ENCODE measurements at regions not wholly inside any gene's neighbourhood (a gene's known extent, or its start where the extent isn't known, plus 50 kb on each side); places are given as distances from the start of the nearest gene placed in this dataset.

DNA sequence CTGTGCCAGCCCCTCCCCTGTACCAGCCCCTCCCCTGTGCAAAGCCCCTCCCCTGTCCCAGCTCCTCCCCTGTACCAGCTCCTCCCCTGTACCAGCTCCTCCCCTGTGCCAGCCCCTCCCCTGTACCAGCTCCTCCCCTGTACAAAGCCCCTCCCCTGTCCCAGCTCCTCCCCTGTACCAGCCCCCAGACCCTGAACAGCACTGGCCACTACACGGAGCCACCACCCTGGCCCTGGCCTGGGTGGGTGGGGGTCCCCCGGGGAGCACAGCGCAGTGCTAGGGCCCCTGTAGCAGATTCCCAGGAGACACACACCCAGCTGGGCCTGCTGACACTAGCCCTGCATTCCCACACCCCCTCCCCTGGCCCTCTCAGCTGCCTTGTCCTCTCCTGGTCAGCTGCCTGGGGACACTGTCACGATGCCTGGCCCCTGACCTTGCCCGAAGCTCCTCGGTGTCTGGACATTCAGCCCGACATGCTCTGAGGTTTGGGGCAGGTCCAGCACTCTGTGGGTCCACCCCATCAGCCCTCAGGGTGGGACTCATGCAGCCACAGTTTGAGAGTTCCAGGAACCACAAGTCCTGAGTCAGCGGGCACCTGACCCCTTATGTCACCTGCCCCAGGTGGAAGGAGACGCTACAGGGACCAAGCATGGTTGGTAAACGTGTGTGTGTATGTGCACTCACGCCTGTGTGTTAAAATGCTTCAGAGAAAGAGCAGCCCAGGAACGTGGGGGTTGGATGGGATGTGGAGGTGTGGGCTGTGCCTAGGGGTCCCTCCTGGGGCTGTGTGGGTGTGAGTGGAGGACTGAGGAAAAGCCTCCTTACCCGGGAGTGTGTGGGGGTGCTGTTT is 114.2 kb downstream of the METRNL start:
- no peak overlapping the region for H3K27ac ChIP-seq
- TF ChIP-seq ZFX (IDR thresholded peaks at IDR 0.05) (no peak), CTCF (conservative IDR thresholded peaks at IDR 0.05) (no peak)

DNA sequence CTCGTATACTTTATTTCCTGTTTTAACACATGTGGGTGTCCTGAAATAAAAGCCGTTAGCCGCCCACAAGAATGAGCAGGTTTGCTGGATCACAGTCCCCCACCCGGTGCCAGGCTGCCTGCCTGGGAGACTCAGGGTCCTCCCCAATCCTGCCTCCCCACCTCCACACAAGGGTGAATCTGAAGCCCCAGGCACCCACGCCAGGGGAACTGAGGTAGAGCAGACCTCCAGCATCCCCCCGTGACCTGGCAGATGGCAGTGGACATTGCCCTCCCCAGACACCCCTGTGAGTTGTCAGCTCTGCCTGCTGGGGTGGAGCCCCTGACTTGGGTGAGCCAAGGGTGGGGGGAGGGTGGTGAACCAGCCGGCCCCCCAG is 114.8 kb downstream of the METRNL start:
- H3K27ac ChIP-seq, result no peak overlapping the region
- TF ChIP-seq ZFX (IDR thresholded peaks at IDR 0.05), result no peak
- no peak for TF ChIP-seq CTCF (conservative IDR thresholded peaks at IDR 0.05)

DNA sequence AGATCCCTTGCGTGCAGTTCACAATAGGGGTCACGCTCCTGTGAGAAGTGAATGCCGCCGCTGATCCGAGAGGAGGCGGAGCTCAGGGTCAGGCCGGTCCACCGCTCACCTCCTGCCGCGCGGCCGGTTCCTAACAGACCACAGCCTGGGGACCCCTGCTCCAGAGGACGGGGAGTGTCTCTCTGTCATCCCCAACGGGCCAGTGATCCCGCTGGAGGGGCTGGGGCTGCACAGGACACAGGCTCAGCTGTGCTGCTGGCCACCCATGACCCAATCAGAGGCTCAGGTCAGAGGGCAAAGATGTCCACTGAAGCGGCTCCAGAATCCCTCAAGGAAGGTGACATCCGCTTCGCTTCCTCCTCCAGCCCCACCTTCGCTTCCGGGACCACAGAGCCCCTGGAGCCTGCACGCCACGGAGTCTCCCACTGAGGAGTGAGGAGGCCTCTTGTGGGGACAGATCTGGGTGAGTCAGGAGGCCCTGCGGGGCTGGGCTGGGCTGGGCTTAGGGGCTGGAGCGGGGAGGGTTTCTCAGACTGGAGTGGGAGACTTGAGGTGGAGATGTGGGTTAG is 115.4 kb downstream of the METRNL start:
- H3K27ac ChIP-seq, result no peak overlapping the region
- TF ChIP-seq ZFX (IDR thresholded peaks at IDR 0.05), result no peak
- TF ChIP-seq CTCF (conservative IDR thresholded peaks at IDR 0.05), result no peak

- no peak overlapping the region for H3K27ac ChIP-seq
- TF ChIP-seq ZFX (IDR thresholded peaks at IDR 0.05) (no peak), CTCF (conservative IDR thresholded peaks at IDR 0.05) (no peak)
Observed at GRCh38 chr17:83195330-83196023, 116.1 kb downstream of the METRNL start.

DNA sequence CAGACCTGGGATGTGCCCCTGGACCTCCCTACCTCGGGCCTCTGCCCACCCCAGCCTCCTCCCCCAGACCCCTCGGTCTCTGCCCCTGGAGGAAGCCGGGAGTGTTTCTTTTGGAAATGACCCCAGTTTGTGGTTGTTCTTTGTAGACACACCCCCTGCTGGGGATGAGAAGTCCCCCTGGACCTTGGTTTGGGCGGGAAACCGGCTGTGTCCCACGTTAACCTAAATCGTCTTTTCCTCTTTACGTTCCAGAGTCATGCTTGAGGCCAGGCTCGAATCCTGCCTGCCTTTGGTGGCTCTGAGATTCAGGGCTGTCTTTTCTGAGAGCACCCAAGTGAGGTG is 116.6 kb downstream of the METRNL start:
- TF ChIP-seq ZFX (IDR thresholded peaks at IDR 0.05) (no peak), CTCF (conservative IDR thresholded peaks at IDR 0.05) (no peak)
- no peak overlapping the region for H3K27ac ChIP-seq

DNA sequence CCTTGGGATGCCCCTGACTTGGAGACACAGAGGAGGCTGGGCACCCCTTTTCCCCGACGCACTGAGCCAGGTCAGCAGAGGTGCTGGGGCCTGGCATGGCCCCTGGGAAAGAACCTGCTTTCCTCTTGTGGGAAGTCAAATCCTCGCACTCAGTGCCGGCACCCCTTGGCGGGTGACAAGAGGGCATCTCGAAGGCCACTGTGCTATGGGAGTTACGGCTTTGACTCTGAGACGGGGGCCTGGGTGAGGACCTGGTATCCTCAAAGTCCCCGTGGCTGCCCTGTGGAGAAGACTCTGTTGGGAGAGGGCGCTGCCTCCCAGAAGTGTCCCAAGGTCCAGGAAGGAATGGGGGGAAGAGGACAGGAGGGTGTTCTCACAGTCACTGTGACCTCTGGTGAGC is 117.0 kb downstream of the METRNL start:
- H3K27ac ChIP-seq, result no peak overlapping the region
- TF ChIP-seq CTCF (conservative IDR thresholded peaks at IDR 0.05) (no peak), ZFX (IDR thresholded peaks at IDR 0.05) (no peak)
